HK-2 (cell line): ENCODE measurements at regions not wholly inside any gene's neighbourhood (a gene's known extent, or its start where the extent isn't known, plus 50 kb on each side); places are given as distances from the start of the nearest gene placed in this dataset.
"Not testable (repeated sequence)": the region's sequence is repeated elsewhere in the genome, so short reads cannot be mapped to it uniquely, and the experiment has no call there.

ENCODE experiments used
- DNase-seq: peaks from one replicate; pipeline ENCODE4 v3.0.0-alpha.2; 2018; ENCODE audit not compliant: unreplicated experiment

GRCh38 chr11:97019305-97019704 lies 629.5 kb downstream of the JRKL start:
- no peak for DNase-seq

GRCh38 chr11:97019754-97020153 lies 629.9 kb downstream of the JRKL start:
- no peak for DNase-seq

GRCh38 chr11:97022955-97023354 lies 633.1 kb downstream of the JRKL start:
- DNase-seq, result no peak

GRCh38 chr11:97028836-97029406 lies 639.1 kb downstream of the JRKL start:
- DNase-seq, result no peak

GRCh38 chr11:97033178-97033577 lies 643.4 kb downstream of the JRKL start:
- DNase-seq, result no peak

GRCh38 chr11:97048481-97048880 lies 658.7 kb downstream of the JRKL start:
- DNase-seq, result no peak

GRCh38 chr11:97060184-97060583 lies 670.4 kb downstream of the JRKL start:
- no peak for DNase-seq

- no peak for DNase-seq
Observed at GRCh38 chr11:97069160-97069559, 679.3 kb downstream of the JRKL start.

- no peak for DNase-seq
Observed at GRCh38 chr11:97072420-97072819, 682.6 kb downstream of the JRKL start.

- not testable (repeated sequence) for DNase-seq
Observed at GRCh38 chr11:97076666-97077065, 686.9 kb downstream of the JRKL start.

GRCh38 chr11:97078443-97078842 lies 688.6 kb downstream of the JRKL start:
- DNase-seq, result no peak

- DNase-seq, result no peak
Observed at GRCh38 chr11:97079244-97079643, 689.4 kb downstream of the JRKL start.

GRCh38 chr11:97087419-97087818 lies 697.6 kb downstream of the JRKL start:
- no peak for DNase-seq

GRCh38 chr11:97092823-97093222 lies 703.0 kb downstream of the JRKL start:
- no peak for DNase-seq

- not testable (repeated sequence) for DNase-seq
Observed at GRCh38 chr11:97102180-97102579, 712.4 kb downstream of the JRKL start.

GRCh38 chr11:97107604-97108003 lies 717.8 kb downstream of the JRKL start:
- DNase-seq, result no peak

GRCh38 chr11:97109078-97109477 lies 719.3 kb downstream of the JRKL start:
- DNase-seq, result no peak

- no peak for DNase-seq
Observed at GRCh38 chr11:97110376-97110775, 720.6 kb downstream of the JRKL start.

GRCh38 chr11:97111559-97111958 lies 721.7 kb downstream of the JRKL start:
- DNase-seq, result no peak

GRCh38 chr11:97118614-97119200 lies 728.9 kb downstream of the JRKL start:
- no peak for DNase-seq

- DNase-seq, result no peak
Observed at GRCh38 chr11:97123237-97123636, 733.4 kb downstream of the JRKL start.

GRCh38 chr11:97136067-97136466 lies 746.3 kb downstream of the JRKL start:
- no peak for DNase-seq

GRCh38 chr11:97140885-97141494 lies 751.2 kb downstream of the JRKL start:
- DNase-seq, result no peak

- no peak for DNase-seq
Observed at GRCh38 chr11:97143463-97143862, 753.6 kb downstream of the JRKL start.
